HEK293T (cell line): ENCODE measurements at regions not wholly inside any gene's neighbourhood (a gene's known extent, or its start where the extent isn't known, plus 50 kb on each side); places are given as distances from the start of the nearest gene placed in this dataset.

Experiments used
- ARNT ChIP-seq: fragments of 450-650 bp; IDR thresholded peaks from 2 replicates; pipeline ENCODE4 v1.6.1; 2017; ENCODE audit warnings: mild to moderate bottlenecking
- BHLHE40 ChIP-seq: fragments of 450-650 bp; IDR thresholded peaks from 2 replicates; pipeline ENCODE4 v1.6.1; 2016; ENCODE audit warnings: mild to moderate bottlenecking, moderate library complexity, borderline replicate concordance
- ELF4 ChIP-seq: fragments of 450-650 bp; IDR thresholded peaks from 2 replicates; pipeline ENCODE4 v1.6.1; 2017; ENCODE audit warnings: antibody characterized with exemption
- FOXK2 ChIP-seq: fragments of 450-650 bp; IDR thresholded peaks from 2 replicates; pipeline ENCODE4 v1.6.1; 2016; ENCODE audit warnings: mild to moderate bottlenecking
- FOXM1 ChIP-seq: fragments of 450-650 bp; IDR thresholded peaks from 2 replicates; pipeline ENCODE4 v1.6.1; 2017; ENCODE audit warnings: mild to moderate bottlenecking, borderline replicate concordance
- HDGF ChIP-seq: fragments of 450-650 bp; IDR thresholded peaks from 2 replicates; pipeline ENCODE4 v1.6.1; 2017; ENCODE audit warnings: antibody characterized with exemption, borderline replicate concordance
- PKNOX1 ChIP-seq: fragments of 450-650 bp; IDR thresholded peaks from 2 replicates; pipeline ENCODE4 v1.6.1; 2016
- SP1 ChIP-seq: fragments of 450-650 bp; IDR thresholded peaks from 2 replicates; pipeline ENCODE4 v1.6.1; 2017
- SUZ12 ChIP-seq: fragments of 450-650 bp; IDR thresholded peaks from 2 replicates; pipeline ENCODE4 v1.6.1; 2016; ENCODE audit warnings: mild to moderate bottlenecking
- TARDBP ChIP-seq: fragments of 450-650 bp; IDR thresholded peaks from 2 replicates; pipeline ENCODE4 v1.6.1; 2016

DNA sequence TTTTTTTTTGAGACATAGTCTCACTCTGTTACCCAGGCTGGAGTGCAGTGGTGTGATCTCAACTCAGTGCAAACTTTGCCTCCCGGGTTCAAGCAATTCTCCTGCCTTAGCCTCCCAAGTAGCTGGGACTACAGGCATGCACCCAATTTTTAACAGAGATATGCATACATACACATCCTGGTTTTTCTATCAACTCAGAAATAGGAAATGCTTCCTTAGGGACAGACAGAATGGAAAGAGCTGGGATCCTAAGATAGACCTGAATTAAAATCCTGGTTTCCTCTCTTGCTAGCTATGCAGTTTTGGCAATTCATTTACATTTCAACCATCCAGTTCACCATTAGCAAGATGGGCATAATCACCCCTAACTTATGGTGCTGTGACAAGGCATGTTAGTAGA is 347.5 kb downstream of the GPAM start:
- TF ChIP-seq SP1 (no peak), FOXM1 (no peak), ARNT (no peak), TARDBP (no peak), HDGF (no peak), PKNOX1 (no peak), BHLHE40 (no peak), FOXK2 (no peak), SUZ12 (no peak), ELF4 (no peak)
